DMS53 treated with DMSO at 0.1 percent for 48 hours (cell line): ENCODE measurements at regions not wholly inside any gene's neighbourhood (a gene's known extent, or its start where the extent isn't known, plus 50 kb on each side); places are given as distances from the start of the nearest gene placed in this dataset.
A peak's percentile ranks its signal among the peaks of the same experiment; 100 is the strongest.

ENCODE experiments used
- DNase-seq: peaks from one replicate; lab custom pipeline; 2025; ENCODE audit not compliant: unreplicated experiment; lab: John Stamatoyannopoulos, UW

DNA sequence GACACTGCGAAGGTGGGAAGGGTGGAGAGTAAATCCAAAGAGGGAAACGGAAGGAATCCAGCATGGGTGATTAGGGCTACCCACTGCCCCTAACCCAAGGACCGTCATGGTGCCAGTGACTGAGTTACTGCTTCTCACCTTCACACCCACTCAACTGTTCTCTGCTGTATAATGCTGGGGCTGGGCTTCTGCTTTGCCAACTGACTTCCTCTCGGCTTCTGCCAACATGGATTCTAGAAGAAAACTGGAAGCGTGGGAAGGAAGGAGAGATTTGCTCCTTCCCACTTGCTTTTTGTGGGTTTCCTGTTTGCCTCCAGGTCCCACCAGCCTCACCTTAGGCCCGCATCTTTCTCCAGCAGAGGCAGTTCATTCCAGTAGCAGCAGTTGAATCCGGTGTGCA lies 153.5 kb upstream of the RAI14 start:
- DNase-seq: no peak

DNA sequence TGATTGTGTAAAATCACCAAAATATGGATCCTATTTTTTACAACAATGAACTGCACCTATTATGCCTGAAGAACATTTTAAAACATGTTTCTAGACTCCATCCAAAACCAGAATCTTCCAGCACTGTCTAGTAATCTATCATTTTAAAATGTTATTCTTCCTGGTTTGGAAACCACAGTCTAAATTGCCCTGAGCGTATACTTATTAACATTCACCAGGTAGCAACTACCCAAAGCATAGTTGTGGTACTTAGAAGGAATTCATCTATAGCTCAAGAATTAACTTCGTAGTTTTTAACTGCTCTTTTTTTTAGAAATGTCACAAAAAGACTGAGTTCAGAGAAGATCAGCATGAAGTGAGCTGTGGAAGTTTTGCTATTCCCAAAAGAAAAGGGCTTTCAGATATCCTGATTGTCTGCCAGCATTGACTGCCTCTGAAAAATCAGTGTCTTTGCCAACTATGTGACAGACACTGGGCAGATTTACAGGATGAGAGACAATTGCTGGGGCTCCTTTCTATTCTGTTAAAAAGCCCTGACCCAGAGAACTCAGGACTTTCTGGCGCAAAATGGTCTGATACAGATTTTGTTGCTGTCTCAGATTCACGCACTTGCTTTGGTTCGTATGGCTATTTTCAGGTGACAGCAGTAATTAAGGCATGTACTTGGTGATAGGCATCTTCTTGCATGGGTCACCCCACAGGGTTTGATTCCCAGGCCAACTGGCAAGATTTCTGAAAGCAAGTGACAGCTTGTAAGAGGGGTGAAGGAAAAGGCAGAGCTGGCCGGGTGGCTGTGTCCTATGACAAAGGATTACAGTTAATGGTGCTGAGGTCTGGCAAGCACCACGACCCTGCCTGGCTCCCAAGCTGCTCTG lies 152.5 kb upstream of the RAI14 start:
- DNase-seq: no peak

DNA sequence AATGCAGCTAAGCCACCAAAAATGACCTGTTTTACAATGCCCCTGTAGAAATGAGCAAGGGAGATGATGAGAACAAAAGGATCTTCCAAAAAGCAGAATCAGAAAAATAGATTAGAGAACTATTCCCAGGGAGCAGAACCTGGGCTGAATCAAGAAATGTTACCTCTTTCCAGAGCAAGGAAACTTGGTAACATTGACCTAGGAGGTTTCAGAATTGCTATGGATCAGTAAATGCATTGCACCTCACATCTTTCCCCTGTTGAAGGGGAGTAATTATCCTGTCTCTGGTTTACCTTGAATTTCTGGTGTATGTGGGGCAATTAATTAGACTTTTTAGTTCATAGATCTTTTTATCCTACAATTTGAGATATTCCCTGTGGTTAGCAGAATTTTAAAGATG lies 151.2 kb upstream of the RAI14 start:
- no peak for DNase-seq

DNA sequence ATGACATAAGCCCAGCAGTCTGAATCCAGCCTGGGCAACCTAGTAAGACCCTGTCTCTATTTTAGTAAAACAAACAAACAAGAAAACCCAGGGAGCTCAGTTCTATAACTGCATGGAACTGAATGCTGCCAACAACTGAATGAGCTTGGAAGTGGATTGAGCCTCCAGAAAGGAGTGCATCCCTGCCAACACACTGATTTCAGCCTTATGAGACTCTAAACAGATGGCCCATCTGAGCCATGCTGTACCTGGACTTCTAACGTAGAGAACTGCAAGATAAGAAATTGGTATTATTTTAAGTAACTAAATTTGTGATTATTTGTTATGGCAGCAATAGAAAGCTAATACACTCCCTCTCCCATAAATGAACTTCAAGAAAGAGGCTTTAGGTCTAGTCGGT lies 150.4 kb upstream of the RAI14 start:
- DNase-seq: no peak

DNA sequence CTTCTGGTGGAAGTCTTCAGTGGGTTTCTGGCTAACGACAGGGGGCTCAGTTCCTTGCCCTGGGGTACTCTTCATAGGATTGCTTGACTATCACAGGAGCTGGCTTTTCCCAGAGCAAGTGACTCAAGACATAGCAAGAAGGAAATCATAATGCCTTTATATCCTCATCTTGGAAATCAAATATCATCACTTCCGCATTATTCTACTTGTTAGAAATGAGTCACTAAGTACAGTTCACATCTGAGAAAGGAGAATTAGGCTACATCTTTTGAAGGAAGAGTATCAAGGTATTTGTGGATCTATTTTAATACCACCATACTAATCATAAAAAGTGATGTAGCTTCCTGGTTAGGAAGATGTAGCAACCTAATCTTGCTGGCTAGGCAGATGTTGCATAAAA lies 148.2 kb upstream of the RAI14 start:
- DNase-seq: no peak

DNA sequence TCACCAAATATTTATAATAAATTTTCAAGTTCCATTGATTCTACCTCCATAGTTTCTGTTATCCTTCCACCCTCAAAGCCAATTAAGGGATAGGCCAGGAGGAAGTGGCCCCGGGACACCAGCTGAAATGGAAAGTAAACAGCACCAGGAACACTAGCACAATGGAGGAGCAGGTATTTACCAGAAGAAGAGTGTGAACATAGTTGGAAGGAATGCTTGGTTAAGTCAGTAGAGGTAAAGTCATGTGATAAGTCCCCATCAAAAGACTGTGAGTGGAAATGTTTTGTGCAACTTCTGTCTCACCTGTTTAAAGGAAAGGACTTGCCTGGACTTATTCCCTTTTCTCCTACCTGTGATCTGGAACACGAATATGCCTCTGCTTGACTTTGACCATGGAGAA lies 146.7 kb upstream of the RAI14 start:
- no peak for DNase-seq

DNA sequence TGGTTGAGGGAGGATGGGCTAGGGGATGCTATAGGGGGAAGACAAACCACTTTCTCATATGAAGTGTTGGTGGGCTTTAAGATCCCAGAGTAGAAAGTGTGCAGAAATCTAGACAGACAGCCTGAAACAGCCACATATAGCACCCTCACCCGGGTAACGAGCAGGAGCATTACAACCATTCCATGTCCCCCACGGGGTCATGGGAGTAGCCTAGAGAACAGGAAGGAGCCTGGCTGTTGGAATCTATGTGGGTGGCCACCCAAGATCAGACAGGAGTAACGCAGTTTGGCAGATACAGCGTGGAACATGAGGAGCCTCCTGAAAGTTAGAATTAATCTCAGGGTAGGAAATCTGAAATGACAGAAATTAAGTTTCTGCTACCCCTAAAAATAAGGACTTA lies 146.1 kb upstream of the RAI14 start:
- no peak for DNase-seq

DNA sequence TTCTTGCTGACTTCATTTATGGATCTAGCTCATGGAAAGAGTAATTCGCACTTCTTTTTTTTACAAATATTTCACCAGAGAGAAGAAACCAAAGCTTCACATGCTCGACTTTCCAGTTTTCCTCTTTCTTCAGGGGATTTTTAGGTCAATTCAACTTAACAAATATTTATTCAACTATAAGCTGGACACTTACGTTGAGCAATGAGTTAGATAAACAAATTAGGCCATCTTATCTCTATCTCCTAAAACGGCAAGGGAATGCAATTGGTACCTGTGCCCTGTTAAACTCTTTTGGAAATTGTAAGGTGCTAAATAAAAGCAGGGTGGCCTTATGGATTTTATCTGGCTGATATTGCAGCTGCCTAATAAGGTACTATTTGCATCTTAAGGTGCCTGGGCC lies 145.1 kb upstream of the RAI14 start:
- DNase-seq: no peak

DNA sequence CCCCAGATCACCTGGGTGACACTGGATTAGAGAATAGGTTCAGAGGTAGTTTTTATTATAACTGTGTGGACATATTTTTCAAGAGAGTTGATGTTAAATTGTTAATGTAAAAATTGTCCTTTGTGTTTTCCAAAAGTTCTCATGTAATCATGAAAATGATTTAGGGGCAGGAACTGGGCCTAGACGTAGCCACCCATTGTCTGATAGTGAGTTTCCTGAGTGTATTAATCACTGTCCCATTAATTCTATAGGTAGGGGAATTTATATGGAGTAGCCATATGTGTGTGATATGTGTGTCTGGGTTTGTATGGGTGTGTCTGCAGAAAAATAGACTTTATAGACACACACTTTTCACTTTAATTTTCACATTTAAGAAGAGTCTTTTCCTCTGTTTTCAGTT lies 144.6 kb upstream of the RAI14 start:
- no peak for DNase-seq

DNA sequence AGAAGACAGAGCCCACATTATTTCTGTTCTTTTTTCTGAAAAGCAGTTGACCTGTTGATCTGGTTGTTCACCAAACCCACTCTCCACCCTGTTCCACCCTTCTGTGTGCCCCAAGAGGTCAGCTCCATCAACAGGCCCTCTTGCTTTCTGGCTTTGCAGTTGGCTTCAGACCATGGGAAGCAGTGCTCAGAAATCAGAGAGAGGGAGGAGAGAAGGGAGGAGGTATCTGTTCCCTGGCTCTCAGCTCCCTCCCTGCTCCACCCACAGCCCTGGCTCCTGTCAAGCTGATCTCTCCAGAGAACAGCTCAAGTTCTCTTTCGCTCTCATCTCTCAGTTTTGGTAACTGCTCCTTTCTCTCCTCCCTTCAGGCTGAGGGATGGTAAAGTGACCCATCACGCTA lies 144.2 kb upstream of the RAI14 start:
- DNase-seq: no peak

DNA sequence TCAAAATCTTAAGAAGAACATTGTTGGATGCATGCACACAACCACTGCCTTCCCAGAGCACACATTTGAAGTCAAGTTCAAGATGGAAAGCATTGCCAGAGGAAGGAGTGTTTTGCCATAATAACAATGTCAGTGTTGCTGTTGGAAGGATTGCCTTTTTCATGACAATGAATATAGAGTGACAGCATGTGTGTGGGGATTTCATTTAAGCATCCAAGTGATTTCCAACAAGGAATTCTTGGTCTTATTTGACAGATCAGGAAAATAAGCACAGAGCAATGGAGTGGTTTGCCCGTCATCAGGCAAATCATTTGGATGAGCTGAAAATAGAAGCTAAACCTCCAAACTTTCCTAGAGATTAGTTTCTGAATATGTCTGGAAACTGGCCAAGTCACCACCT lies 140.0 kb upstream of the RAI14 start:
- no peak for DNase-seq

DNA sequence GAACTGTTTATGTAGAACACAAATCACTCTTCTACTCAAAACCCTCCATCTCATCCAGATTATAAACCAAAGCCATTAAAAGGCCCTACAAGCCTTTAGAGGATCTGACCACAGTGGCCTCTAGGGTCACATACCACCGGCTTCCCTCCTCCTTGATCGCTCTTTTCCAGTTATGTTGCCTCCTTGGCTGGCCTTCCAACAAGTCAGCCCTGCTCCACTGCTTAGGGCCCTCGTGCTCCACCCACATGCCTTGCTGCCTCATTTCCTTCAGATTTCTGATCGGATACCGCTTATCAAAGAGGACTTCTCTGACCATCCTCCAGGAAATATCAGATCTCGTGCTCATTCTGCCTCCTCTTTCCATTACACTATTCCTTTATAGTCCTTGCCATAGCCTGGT lies 139.4 kb upstream of the RAI14 start:
- DNase-seq: no peak

DNA sequence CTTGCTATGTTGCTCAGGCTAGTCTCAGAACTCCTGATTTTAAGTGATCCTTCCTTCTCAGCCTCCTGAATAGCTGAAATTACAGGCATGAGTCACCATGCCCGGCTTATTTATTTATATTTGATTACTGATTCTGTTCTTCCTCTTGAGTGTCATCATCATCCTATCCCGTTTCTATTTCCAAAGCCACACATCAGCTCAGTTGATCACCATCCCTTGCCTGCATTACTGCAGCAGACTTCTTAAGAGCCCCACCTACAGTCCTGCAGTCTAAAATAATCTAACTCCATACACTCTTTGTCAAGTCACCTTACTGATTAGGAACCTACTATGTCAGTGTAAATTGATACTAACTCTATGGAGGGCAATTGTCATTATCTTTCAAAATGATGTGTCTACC lies 138.9 kb upstream of the RAI14 start:
- peak; percentile 54 for DNase-seq

DNA sequence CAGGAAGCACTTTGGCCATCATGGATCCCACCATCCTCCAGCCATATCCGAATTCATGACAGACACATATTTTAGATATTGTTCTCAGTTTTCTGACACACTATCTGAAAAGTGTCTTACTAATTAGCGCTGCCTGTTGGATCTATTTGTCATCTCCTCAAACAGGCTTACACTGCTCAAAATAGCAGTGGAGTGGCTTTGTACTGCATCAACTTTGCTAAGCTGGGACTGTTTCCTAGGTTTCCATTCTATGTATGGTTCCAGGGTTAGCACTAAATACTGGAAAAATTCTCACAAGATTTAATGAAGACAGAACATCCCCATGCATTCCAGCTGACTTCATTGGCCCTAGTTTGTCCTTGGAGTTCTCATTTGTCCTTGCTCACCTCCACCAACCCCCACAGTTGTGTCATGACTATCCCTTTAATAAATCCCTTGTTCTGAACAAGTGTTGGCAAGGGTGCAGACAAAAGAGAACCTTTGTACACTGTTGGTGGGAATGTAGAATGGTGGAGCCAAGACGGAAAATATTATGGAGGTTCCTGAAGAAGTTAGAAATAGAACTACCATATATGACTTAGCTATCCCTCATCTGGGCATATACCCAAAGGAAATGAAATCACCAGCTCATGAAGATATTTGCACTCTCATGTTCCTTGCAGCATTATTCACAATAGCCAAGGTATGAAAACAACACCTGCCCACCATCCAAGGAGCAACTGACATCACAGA lies 136.5 kb upstream of the RAI14 start:
- no peak for DNase-seq

DNA sequence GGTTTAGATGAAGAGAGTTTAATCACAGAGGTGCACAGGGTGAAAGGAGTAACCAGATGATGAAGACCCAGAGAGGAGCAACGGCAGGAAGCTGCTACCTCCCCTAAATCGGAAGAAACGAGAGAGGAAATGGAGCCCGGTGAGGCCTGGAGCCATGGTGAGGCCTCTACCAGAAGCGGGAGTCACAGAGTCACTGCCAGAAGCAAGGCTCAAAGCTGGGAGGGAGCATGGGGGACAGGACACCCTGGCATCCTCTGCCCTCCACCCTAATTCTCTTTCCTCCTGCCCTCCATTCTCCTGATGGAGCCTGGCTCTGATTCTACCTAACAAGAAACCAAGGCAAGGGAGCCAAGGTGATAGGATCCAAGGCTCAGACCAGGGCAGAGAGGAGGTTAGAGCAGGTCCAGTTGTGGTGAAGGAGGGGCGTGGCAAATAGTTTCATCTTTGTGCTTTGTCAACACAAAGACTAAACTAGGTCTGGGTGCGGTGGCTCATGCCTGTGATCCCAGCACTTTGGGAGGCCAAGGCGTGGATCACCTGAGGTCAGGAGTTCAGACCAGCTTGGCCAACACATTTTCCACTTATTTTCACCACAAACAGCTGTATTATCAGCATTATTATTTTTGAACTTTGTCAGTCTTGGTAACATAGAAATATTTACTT lies 134.4 kb upstream of the RAI14 start:
- no peak for DNase-seq

DNA sequence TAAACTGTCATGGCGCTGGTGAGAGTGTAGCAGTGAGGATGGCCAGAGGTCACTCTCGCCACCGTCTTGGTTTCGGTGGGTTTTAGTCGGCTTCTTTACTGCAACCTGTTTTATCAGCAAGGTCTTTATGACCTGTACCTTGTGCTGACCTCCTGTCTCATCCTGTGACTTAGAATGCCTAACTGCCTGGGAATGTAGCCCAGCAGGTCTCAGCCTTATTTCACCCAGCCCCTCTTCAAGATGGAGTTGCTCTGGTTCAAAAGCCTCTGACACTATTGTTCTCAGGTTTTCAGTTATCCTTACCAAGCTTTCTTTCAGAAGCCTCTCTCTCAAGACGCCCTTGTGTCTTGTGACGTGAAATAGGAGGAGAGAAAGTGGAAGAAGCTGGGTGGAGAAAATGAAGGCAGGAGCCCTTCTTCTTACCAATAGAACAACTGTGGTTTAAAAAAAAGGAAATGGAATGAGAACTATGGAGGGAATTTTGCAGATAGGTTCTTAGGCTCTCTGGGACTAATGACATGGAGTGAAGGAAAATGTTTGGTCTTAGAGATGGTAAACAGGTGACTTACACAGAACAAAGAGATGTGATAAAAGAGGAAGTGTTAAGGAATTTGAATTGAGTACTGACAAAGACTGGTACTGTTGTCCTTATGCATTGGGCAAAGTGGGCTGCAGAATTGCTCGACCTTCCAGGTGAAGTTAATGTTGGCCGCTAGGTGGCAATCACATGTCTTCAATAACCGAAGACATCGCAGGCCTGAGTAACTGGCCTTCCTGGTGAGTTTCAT lies 133.3 kb upstream of the RAI14 start:
- DNase-seq: peak; percentile 53

DNA sequence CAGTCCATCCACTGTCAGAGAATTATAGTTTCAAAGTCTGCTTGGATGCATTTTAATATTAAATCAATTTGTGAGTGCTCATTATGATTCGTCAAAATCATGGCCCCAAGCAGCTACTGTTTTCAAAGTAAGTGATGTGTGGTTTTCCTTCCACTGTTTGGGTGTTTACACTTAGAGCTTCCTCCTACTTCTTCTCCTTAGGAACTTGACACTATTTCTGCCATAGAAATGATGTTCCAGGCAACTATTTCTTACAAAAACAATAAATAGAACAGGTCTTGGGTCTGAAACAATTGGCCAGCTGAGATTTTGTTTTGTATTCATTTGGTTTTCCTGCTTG lies 132.8 kb upstream of the RAI14 start:
- DNase-seq: no peak

DNA sequence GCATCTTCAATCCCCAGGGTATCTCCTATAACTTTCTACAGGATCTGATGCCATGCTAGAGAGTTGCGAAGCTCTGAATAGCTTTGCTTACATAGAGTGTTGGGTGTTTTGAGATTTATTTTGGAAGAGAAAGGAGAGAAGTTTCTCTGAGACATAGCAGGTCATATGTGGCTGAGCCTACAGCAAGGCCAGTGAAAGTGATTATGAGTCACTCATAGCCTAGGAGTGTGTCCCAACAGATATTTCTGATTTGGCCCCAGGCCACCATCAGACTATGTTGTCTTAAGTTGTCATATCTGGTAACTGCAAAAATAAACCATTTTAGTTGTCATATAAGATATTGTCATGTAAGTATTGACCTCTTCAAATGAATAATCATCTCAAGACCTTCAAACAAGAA lies 132.0 kb upstream of the RAI14 start:
- no peak for DNase-seq

DNA sequence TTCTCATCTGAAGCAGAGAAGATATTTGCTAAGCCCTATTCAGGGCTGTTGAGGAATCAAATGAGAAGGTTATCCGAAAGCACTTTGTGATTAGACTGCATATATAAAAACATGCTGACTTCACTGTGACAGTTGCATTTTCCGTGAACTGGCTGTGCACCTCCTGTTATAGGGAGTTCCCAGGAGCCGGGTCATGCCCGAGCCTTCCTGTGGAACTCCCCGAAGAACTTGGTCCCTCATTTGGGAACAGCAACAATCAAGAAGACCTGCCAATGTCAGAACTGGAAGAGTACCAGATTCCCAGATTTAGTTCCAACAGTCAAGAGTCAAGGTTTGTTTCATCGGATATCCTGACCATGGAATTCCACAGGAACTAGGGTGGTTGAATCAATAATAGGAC lies 130.4 kb upstream of the RAI14 start:
- no peak for DNase-seq

DNA sequence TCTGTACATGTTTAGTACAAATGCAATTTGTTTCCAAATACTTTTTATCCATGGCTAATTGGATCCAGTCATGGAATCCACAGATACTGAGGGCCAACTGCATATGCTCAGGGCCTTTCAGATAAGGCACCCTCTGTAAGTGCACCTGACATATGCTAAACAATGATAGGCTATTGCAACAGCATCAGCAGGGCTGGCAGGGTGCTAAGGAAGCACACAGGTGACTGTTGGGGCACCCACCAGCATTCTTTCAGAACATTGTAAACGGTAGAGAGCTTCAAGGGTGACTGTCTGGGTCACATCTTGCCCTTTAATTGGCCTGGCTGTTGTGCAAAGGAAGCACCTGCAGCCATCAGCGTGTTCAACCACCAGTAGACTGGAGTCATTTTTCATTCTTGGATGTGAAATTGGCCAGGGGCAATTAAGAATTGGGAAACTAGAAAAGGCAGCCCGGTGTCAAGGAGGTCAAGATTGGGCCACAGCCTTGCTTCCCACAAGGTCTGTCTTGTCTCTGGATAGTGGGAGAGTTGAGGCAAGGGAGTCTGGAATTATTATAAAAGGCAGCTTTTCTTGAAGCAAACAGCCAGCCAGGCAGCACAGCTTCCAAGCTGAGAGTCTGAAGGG lies 129.3 kb upstream of the RAI14 start:
- no peak for DNase-seq
